ENCODE measurements at regions not wholly inside any gene's neighbourhood (a gene's known extent, or its start where the extent isn't known, plus 50 kb on each side); places are given as distances from the start of the nearest gene placed in this dataset.
"Not testable (repeated sequence)": the region's sequence is repeated elsewhere in the genome, so short reads cannot be mapped to it uniquely, and the experiment has no call there.

- H3K4me1 ChIP-seq (replicated peaks in 1 of 2); H3K36me3 ChIP-seq (replicated peaks in 1 of 2); H3K27me3 ChIP-seq; intact Hi-C loops (cut with DNase I); H3K4me3 ChIP-seq; H3K9me3 ChIP-seq (replicated peaks in 1 of 3); H3K27ac ChIP-seq: not testable (repeated sequence)
- WGBS, 4 donors = 74 to 80% (median 77%) methylated on average over 8 to 9 of the region's 9 CpGs
- peak in 1 of 7 donors; percentile 7 for DNase-seq
Observed at GRCh38 chr2:91462292-91462691, 2770.8 kb downstream of the RPIA start.

- H3K4me3 ChIP-seq; H3K36me3 ChIP-seq (replicated peaks in 1 of 2); H3K4me1 ChIP-seq (replicated peaks in 1 of 2); H3K27ac ChIP-seq; H3K27me3 ChIP-seq; H3K9me3 ChIP-seq (replicated peaks in 1 of 3); intact Hi-C loops (cut with DNase I): not testable (repeated sequence)
- WGBS, 4 donors = 67 to 85% (median 73%) methylated on average over 2 of the region's 2 CpGs
- DNase-seq = peak in 1 of 7 donors; percentile 5
Observed at GRCh38 chr2:91463007-91463406, 2771.5 kb downstream of the RPIA start.

- H3K36me3 ChIP-seq (replicated peaks in 1 of 2); H3K27me3 ChIP-seq; DNase-seq; H3K4me3 ChIP-seq; H3K4me1 ChIP-seq (replicated peaks in 1 of 2); H3K27ac ChIP-seq; H3K9me3 ChIP-seq (replicated peaks in 1 of 3); intact Hi-C loops (cut with DNase I): not testable (repeated sequence)
- WGBS, 4 donors = 24 to 29% (median 25%) methylated on average over 1 of the region's 1 CpG
Observed at GRCh38 chr2:91466780-91467363, 2775.4 kb downstream of the RPIA start.

- H3K9me3 ChIP-seq (replicated peaks in 1 of 3); H3K4me3 ChIP-seq; DNase-seq; intact Hi-C loops (cut with DNase I); H3K36me3 ChIP-seq (replicated peaks in 1 of 2); H3K27ac ChIP-seq: not testable (repeated sequence)
- WGBS, 4 donors = 29 to 44% (median 42%) methylated on average over 2 of the region's 2 CpGs
- H3K27me3 ChIP-seq = peaks cover 13% of the 10 kb centered on the region
- peaks cover 10 to 15% of the 10 kb centered on the region in 2 donors for H3K4me1 ChIP-seq (replicated peaks in 1 of 2)
Observed at GRCh38 chr2:91476244-91476935, 2784.9 kb downstream of the RPIA start.

GRCh38 chr2:91476936-91477246 lies 2785.4 kb downstream of the RPIA start:
- H3K27ac ChIP-seq; intact Hi-C loops (cut with DNase I); H3K4me3 ChIP-seq; H3K9me3 ChIP-seq (replicated peaks in 1 of 3); H3K36me3 ChIP-seq (replicated peaks in 1 of 2): not testable (repeated sequence)
- Histone ChIP-seq H3K4me1 (replicated peaks in 1 of 2) (peaks cover 10 to 15% of the 10 kb centered on the region in 2 donors), H3K27me3 (peaks cover 13% of the 10 kb centered on the region)
- 3 to 13% (median 8%) methylated on average over 14 to 22 of the region's 25 CpGs for WGBS, 4 donors
- DNase-seq = peak in 1 of 7 donors; percentile 5

- H3K9me3 ChIP-seq (replicated peaks in 1 of 3); H3K27ac ChIP-seq; intact Hi-C loops (cut with DNase I); H3K36me3 ChIP-seq (replicated peaks in 1 of 2): not testable (repeated sequence)
- Histone ChIP-seq H3K4me1 (replicated peaks in 1 of 2) (peaks cover 10 to 15% of the 10 kb centered on the region in 2 donors), H3K4me3 (peak overlapping the region in 2 of 4 donors; percentile 33 to 70), H3K27me3 (peaks cover 13% of the 10 kb centered on the region)
- peak in 1 of 7 donors; percentile 6 for DNase-seq
- 2 to 11% (median 6%) methylated on average over 37 to 47 of the region's 51 CpGs for WGBS, 4 donors
Observed at GRCh38 chr2:91477291-91477690, 2785.8 kb downstream of the RPIA start.

GRCh38 chr2:91477731-91478672 lies 2786.5 kb downstream of the RPIA start:
- H3K4me3 ChIP-seq = peak overlapping the region in 2 of 4 donors; percentile 33 to 70
- TF ChIP-seq POLR2A (IDR thresholded peaks at IDR 0.05) (no peak), CTCF (IDR thresholded peaks at IDR 0.05) (no peak)
- no peaks in the 10 kb centered on the region for H3K9me3 ChIP-seq (replicated peaks in 1 of 3)
- no peak overlapping the region for H3K27ac ChIP-seq
- H3K36me3 ChIP-seq (replicated peaks in 1 of 2) = no peaks in the 10 kb centered on the region
- intact Hi-C loops (cut with DNase I) = no loop called here
- H3K27me3 ChIP-seq = peaks cover 13% of the 10 kb centered on the region
- H3K4me1 ChIP-seq (replicated peaks in 1 of 2) = peaks cover 10 to 15% of the 10 kb centered on the region in 2 donors
- whole genome bisulfite sequencing, 4 donors = 2 to 8% (median 4%) methylated on average over 76 to 123 of the region's 123 CpGs
- peak in 5 of 7 donors; percentile 23 to 44 (median 32) for DNase-seq

- Histone ChIP-seq H3K4me1 (replicated peaks in 1 of 2) (peaks cover 10 to 15% of the 10 kb centered on the region in 2 donors), H3K4me3 (peak overlapping the region in 1 of 4 donors; percentile 70), H3K27me3 (peaks cover 11% of the 10 kb centered on the region)
- DNase-seq = peak in 1 of 7 donors; percentile 9
- H3K9me3 ChIP-seq (replicated peaks in 1 of 3); intact Hi-C loops (cut with DNase I); H3K27ac ChIP-seq; H3K36me3 ChIP-seq (replicated peaks in 1 of 2): not testable (repeated sequence)
- 2 to 7% (median 4%) methylated on average over 44 to 70 of the region's 70 CpGs for WGBS, 4 donors
Observed at GRCh38 chr2:91478851-91479718, 2787.6 kb downstream of the RPIA start.

- intact Hi-C loops (cut with DNase I); H3K36me3 ChIP-seq (replicated peaks in 1 of 2); H3K27me3 ChIP-seq; H3K9me3 ChIP-seq (replicated peaks in 1 of 3); H3K27ac ChIP-seq; H3K4me1 ChIP-seq (replicated peaks in 1 of 2); H3K4me3 ChIP-seq: not testable (repeated sequence)
- 5 to 34% (median 22%) methylated on average over 3 to 4 of the region's 4 CpGs for WGBS, 4 donors
- DNase-seq = peak in 2 of 7 donors; percentile 7 to 16
Observed at GRCh38 chr2:91485226-91485625, 2793.8 kb downstream of the RPIA start.

Measured in adrenal gland (tissue), 9 donors.